Fibroblast of peridontal ligament (primary cell): ENCODE measurements at regions not wholly inside any gene's neighbourhood (a gene's known extent, or its start where the extent isn't known, plus 50 kb on each side); places are given as distances from the start of the nearest gene placed in this dataset.

Experiments used
- DNase-seq: peaks from one replicate; pipeline ENCODE4 v3.0.0-alpha.2; 2010; ENCODE audit errors: extremely low read depth

- no peak for DNase-seq
Measured at GRCh38 chrX:20432746-20433387, 166.2 kb upstream of the RPS6KA3 start.

GRCh38 chrX:20432048-20432447 is 165.3 kb upstream of the RPS6KA3 start:
- peak; percentile 40 for DNase-seq

- DNase-seq = peak; percentile 11
Measured at GRCh38 chrX:20431486-20431885, 164.8 kb upstream of the RPS6KA3 start.

- DNase-seq = no peak
Measured at GRCh38 chrX:20427173-20427770, 160.6 kb upstream of the RPS6KA3 start.

- DNase-seq = no peak
Measured at GRCh38 chrX:20421697-20422096, 155.0 kb upstream of the RPS6KA3 start.

GRCh38 chrX:20421275-20421674 is 154.6 kb upstream of the RPS6KA3 start:
- no peak for DNase-seq

- DNase-seq = no peak
Measured at GRCh38 chrX:20420058-20420457, 153.3 kb upstream of the RPS6KA3 start.

GRCh38 chrX:20418379-20419150 is 151.9 kb upstream of the RPS6KA3 start:
- DNase-seq = no peak

- no peak for DNase-seq
Measured at GRCh38 chrX:20414762-20415445, 148.2 kb upstream of the RPS6KA3 start.

- no peak for DNase-seq
Measured at GRCh38 chrX:20414066-20414465, 147.4 kb upstream of the RPS6KA3 start.

- no peak for DNase-seq
Measured at GRCh38 chrX:20412871-20413486, 146.3 kb upstream of the RPS6KA3 start.

GRCh38 chrX:20410540-20410939 is 143.8 kb upstream of the RPS6KA3 start:
- DNase-seq = no peak

- no peak for DNase-seq
Measured at GRCh38 chrX:20409991-20410390, 143.3 kb upstream of the RPS6KA3 start.

- no peak for DNase-seq
Measured at GRCh38 chrX:20402956-20403355, 136.2 kb upstream of the RPS6KA3 start.

GRCh38 chrX:20399728-20400414 is 133.2 kb upstream of the RPS6KA3 start:
- DNase-seq = no peak

- no peak for DNase-seq
Measured at GRCh38 chrX:20397587-20397986, 130.9 kb upstream of the RPS6KA3 start.

GRCh38 chrX:20394451-20394850 is 127.7 kb upstream of the RPS6KA3 start:
- no peak for DNase-seq

GRCh38 chrX:20393944-20394343 is 127.2 kb upstream of the RPS6KA3 start:
- DNase-seq = no peak

- DNase-seq = no peak
Measured at GRCh38 chrX:20388594-20388993, 121.9 kb upstream of the RPS6KA3 start.

GRCh38 chrX:20383477-20383876 is 116.8 kb upstream of the RPS6KA3 start:
- no peak for DNase-seq

- no peak for DNase-seq
Measured at GRCh38 chrX:20382518-20383297, 116.0 kb upstream of the RPS6KA3 start.
